Endothelial cell of umbilical vein (primary cell): ENCODE measurements at regions not wholly inside any gene's neighbourhood (a gene's known extent, or its start where the extent isn't known, plus 50 kb on each side); places are given as distances from the start of the nearest gene placed in this dataset.

Experiments used
- BruUV-seq: library from RNA; stranded (reverse); fragments of 400-500 nt; replicated peaks from 2 replicates; lab custom pipeline; 2021; lab: Mats Ljungman, UMichigan
- CTCF ChIA-PET: fragments of 300-600, 350-600 bp; sonication (Branson Sonifier 250); formaldehyde crosslinking; loops from one replicate; lab custom pipeline; 2021; ENCODE audit warnings: antibody characterized with exemption, inconsistent platforms; lab: Charles Lee
- POLR2A ChIA-PET: fragments of 300-600, 350-600 bp; sonication (Branson Sonifier 250); formaldehyde crosslinking; loops from one replicate; lab custom pipeline; 2021; ENCODE audit warnings: antibody characterized with exemption, inconsistent platforms; lab: Charles Lee
- DNase-seq: peaks from one replicate; pipeline ENCODE4 v3.0.0-alpha.2; 2011; ENCODE audit warnings: low read depth, low spot score
- FAIRE-seq: peaks from 2 replicates; lab custom pipeline; 2011; peaks lifted over from hg19 to GRCh38; lab: Jason Lieb, UNC
- H2AFZ ChIP-seq: 2 replicates; pipeline ENCODE4 v1.6.0; 2012; ENCODE audit warnings: low read depth, low read length, control low read depth, inconsistent platforms
- H3K27ac ChIP-seq: 2 replicates; pipeline ENCODE4 v1.5.1; 2011; ENCODE audit warnings: low read depth, mild to moderate bottlenecking, control low read depth, low read length, moderate library complexity; ENCODE audit not compliant: insufficient read depth
- H3K27me3 ChIP-seq, 2 experiments: 2 replicates each; pipeline versions ENCODE4 v1.6.0 to v1.6.1; 2011; ENCODE audit warnings: low read length in 2 of 2, mixed read lengths in 1 of 2; ENCODE audit not compliant: control insufficient read depth in 2 of 2, insufficient read depth in 2 of 2
- H3K36me3 ChIP-seq, 2 experiments: 2 replicates in 1 of 2; 3 replicates in 1 of 2; pipeline ENCODE4 v1.5.1; 2011; ENCODE audit warnings: low read length in 2 of 2, mild to moderate bottlenecking in 1 of 2, moderate library complexity in 1 of 2; ENCODE audit not compliant: control insufficient read depth in 2 of 2, insufficient read depth in 2 of 2; ENCODE audit errors: extremely low read depth in 1 of 2
- H3K4me1 ChIP-seq: 3 replicates; pipeline ENCODE4 v1.5.1; 2011; ENCODE audit warnings: mild to moderate bottlenecking, low read length; ENCODE audit not compliant: control insufficient read depth, insufficient read depth; ENCODE audit errors: extremely low read depth
- H3K4me2 ChIP-seq: 2 replicates; pipeline ENCODE4 v1.6.1; 2011; ENCODE audit warnings: low read length, control low read depth, mixed read lengths; ENCODE audit not compliant: insufficient read depth
- H3K4me3 ChIP-seq, 3 experiments: fragments of 200-600 bp in 1 of 3; sonication (generic), shearing (Covaris generic) in 1 of 3; replicated peaks in 1 of 3; 2 replicates each; pipeline ENCODE4 v1.5.1; 2011 to 2016; ENCODE audit warnings: control low read depth in 3 of 3, low read length in 3 of 3, mild to moderate bottlenecking in 2 of 3, inconsistent platforms in 1 of 3, low read depth in 1 of 3, moderate library complexity in 1 of 3; ENCODE audit not compliant: insufficient read depth in 1 of 3
- H3K79me2 ChIP-seq: 2 replicates; pipeline ENCODE4 v1.6.0; 2012; ENCODE audit warnings: low read length, inconsistent platforms; ENCODE audit not compliant: control insufficient read depth, insufficient read depth
- H3K9ac ChIP-seq: replicated peaks from 2 replicates; pipeline ENCODE3; 2011; ENCODE audit warnings: low read length, control low read depth; ENCODE audit not compliant: insufficient read depth; ENCODE audit errors: extremely low read depth
- H3K9me1 ChIP-seq: replicated peaks from 3 replicates; pipeline ENCODE4 v1.6.0; 2011; ENCODE audit warnings: mild to moderate bottlenecking, low read length; ENCODE audit not compliant: control insufficient read depth, insufficient read depth; ENCODE audit errors: extremely low read depth
- H3K9me3 ChIP-seq: replicated peaks from 2 replicates; pipeline ENCODE4 v1.5.1; 2012; ENCODE audit warnings: low read length, inconsistent platforms; ENCODE audit not compliant: control insufficient read depth, insufficient read depth
- H4K20me1 ChIP-seq: replicated peaks from 2 replicates; pipeline ENCODE3; 2011; ENCODE audit warnings: mild to moderate bottlenecking, low read length; ENCODE audit not compliant: control insufficient read depth, insufficient read depth; ENCODE audit errors: extremely low read depth
- CTCF ChIP-seq, 2 donors: IDR thresholded peaks; 1 replicate in 1 of 2; 2 replicates in 1 of 2; pipeline ENCODE4 v1.5.1; 2011; ENCODE audit warnings: low read length in 2 of 2, mild to moderate bottlenecking in 2 of 2, moderate library complexity in 2 of 2, control low read depth in 1 of 2, inconsistent platforms in 1 of 2, low read depth in 1 of 2; ENCODE audit not compliant: insufficient read depth in 1 of 2; ENCODE audit errors: extremely low read depth in 1 of 2
- EZH2 ChIP-seq: IDR thresholded peaks from 2 replicates; pipeline ENCODE4 v1.6.1; 2012; ENCODE audit warnings: borderline replicate concordance, low read depth, mild to moderate bottlenecking, moderate library complexity, low read length, inconsistent platforms; ENCODE audit not compliant: severe bottlenecking
- FOS ChIP-seq: IDR thresholded peaks from 2 replicates; pipeline ENCODE4 v1.6.1; 2011; ENCODE audit warnings: mild to moderate bottlenecking, low read length, moderate library complexity, borderline replicate concordance; ENCODE audit not compliant: insufficient read depth
- GATA2 ChIP-seq: IDR thresholded peaks from 2 replicates; pipeline ENCODE4 v1.7.0; 2011; ENCODE audit warnings: low read depth, mild to moderate bottlenecking, moderate library complexity, mixed read lengths, low read length; ENCODE audit not compliant: insufficient read length, insufficient read depth
- JUN ChIP-seq: IDR thresholded peaks from 2 replicates; pipeline ENCODE4 v1.6.1; 2011; ENCODE audit warnings: borderline replicate concordance, low read depth; ENCODE audit not compliant: insufficient read length, insufficient read depth
- MAX ChIP-seq: IDR thresholded peaks from 2 replicates; pipeline ENCODE4 v1.6.1; 2011; ENCODE audit not compliant: insufficient read depth, insufficient read length
- MYC ChIP-seq: IDR thresholded peaks from one replicate; pipeline ENCODE4 v1.6.1; 2011; ENCODE audit warnings: mild to moderate bottlenecking, low read depth, low read length
- POLR2A ChIP-seq: IDR thresholded peaks from 2 replicates; pipeline ENCODE4 v1.6.1; 2012; ENCODE audit warnings: low read depth, mild to moderate bottlenecking, control low read depth, low read length
- POLR2AphosphoS5 ChIP-seq: IDR thresholded peaks from 2 replicates; pipeline ENCODE4 v1.6.1; 2012; ENCODE audit warnings: low read depth, mild to moderate bottlenecking, control low read depth, low read length, moderate library complexity; ENCODE audit not compliant: insufficient read depth
- dilution Hi-C: fragments of 300-500 bp; cut with MboI; formaldehyde crosslinking; loops from one replicate; pipeline ENCODE4 v1.15.0; 2019; ENCODE audit warnings: low sequenced_read_pairs; ENCODE audit not compliant: extremely low pct_ligation_motif_present
- intact Hi-C: fragments of 100-400 bp; cut with micrococcal nuclease; formaldehyde crosslinking; loops from one replicate; pipeline ENCODE4 v1.10.0; 2022

GRCh38 chr17:68698746-68699145 is 97.6 kb upstream of the FAM20A start:
- Histone ChIP-seq H3K4me2 (no peak overlapping the region), H4K20me1 (no peaks in the 10 kb centered on the region), H2AFZ (no peak overlapping the region), H3K9me3 (no peaks in the 10 kb centered on the region), H3K4me3 (no peak overlapping the region), H3K27ac (no peak overlapping the region), H3K27me3 (no peaks in the 10 kb centered on the region), H3K79me2 (no peaks in the 10 kb centered on the region), H3K36me3 (no peaks in the 10 kb centered on the region), H3K4me1 (no peaks in the 10 kb centered on the region), H3K9ac (no peak overlapping the region), H3K9me1 (no peaks in the 10 kb centered on the region)
- POLR2A ChIA-PET, result no interaction called here
- intact Hi-C loops, result no loop called here
- DNase-seq, result no peak
- BruUV-seq, result no TSS peak
- TF ChIP-seq EZH2, result no peak
- TF ChIP-seq MYC, result no peak
- no peak for TF ChIP-seq CTCF (IDR thresholded peaks at IDR 0.05; ENCODE audit: extremely low read depth in 1 of 2, insufficient read depth in 1 of 2, low read depth in 1 of 2, low read length in 2 of 2)
- no peak for TF ChIP-seq GATA2
- no peak for TF ChIP-seq POLR2A
- CTCF ChIA-PET, result no interaction called here
- no peak for FAIRE-seq
- dilution Hi-C loops, result no loop called here

GRCh38 chr17:68697850-68698361 is 96.7 kb upstream of the FAM20A start:
- dilution Hi-C loops (no loop called here), intact Hi-C loops (no loop called here)
- Histone ChIP-seq H3K4me2 (no peak overlapping the region), H3K36me3 (no peaks in the 10 kb centered on the region), H3K9me3 (no peaks in the 10 kb centered on the region), H3K4me3 (no peak overlapping the region), H3K9me1 (no peaks in the 10 kb centered on the region), H2AFZ (no peak overlapping the region), H3K79me2 (no peaks in the 10 kb centered on the region), H4K20me1 (no peaks in the 10 kb centered on the region), H3K4me1 (no peaks in the 10 kb centered on the region), H3K27me3 (no peaks in the 10 kb centered on the region), H3K9ac (no peak overlapping the region), H3K27ac (no peak overlapping the region)
- POLR2A ChIA-PET, result no interaction called here
- no TSS peak for BruUV-seq
- FAIRE-seq (no peak), DNase-seq (no peak)
- CTCF ChIA-PET, result interaction anchor here (0.7 kb wide), 1 partner anchor 27 kb away, joined by 3 read pairs; no protein-coding TSS in a partner anchor
- TF ChIP-seq CTCF (IDR thresholded peaks at IDR 0.05; ENCODE audit: extremely low read depth in 1 of 2, insufficient read depth in 1 of 2, low read depth in 1 of 2, low read length in 2 of 2) (no peak), JUN (no peak), EZH2 (no peak), GATA2 (no peak), POLR2AphosphoS5 (no peak), POLR2A (no peak), FOS (no peak), MAX (no peak), MYC (no peak)
